Esophagus squamous epithelium (tissue), 5 donors: ENCODE measurements at regions not wholly inside any gene's neighbourhood (a gene's known extent, or its start where the extent isn't known, plus 50 kb on each side); places are given as distances from the start of the nearest gene placed in this dataset.
"Not testable (repeated sequence)": the region's sequence is repeated elsewhere in the genome, so short reads cannot be mapped to it uniquely, and the experiment has no call there.

Source experiments
- DNase-seq: peaks from one replicate; lab custom pipeline; 2025; lab: John Stamatoyannopoulos, UW
- H3K27ac ChIP-seq, 4 donors: fragments of 200-600 bp; sonication (generic); one replicate each; pipeline ENCODE4 v1.5.1; 2016 to 2019; ENCODE audit warnings: mild to moderate bottlenecking in 1 of 4
- H3K27me3 ChIP-seq, 4 donors: fragments of 200-600 bp; sonication (generic); 1 replicate in 3 of 4; 2 replicates in 1 of 4; pipeline versions ENCODE4 v1.5.1 to v1.6.0; 2017 to 2021; ENCODE audit warnings: antibody characterized with exemption in 1 of 4
- H3K36me3 ChIP-seq, 3 donors: fragments of 200-600 bp; sonication (generic); one replicate each; pipeline ENCODE4 v1.5.1; 2016 to 2019
- H3K4me1 ChIP-seq, 3 donors: fragments of 200-600 bp; sonication (generic); one replicate each; pipeline ENCODE4 v1.5.1; 2017 to 2019
- H3K4me3 ChIP-seq, 4 donors: fragments of 200-600 bp; sonication (generic); 1 replicate in 3 of 4; 2 replicates in 1 of 4; pipeline ENCODE4 v1.5.1; 2016 to 2019; ENCODE audit warnings: mild to moderate bottlenecking in 2 of 4, moderate library complexity in 1 of 4
- H3K9me3 ChIP-seq, 3 donors: fragments of 200-600 bp; sonication (generic); one replicate each; pipeline ENCODE4 v1.5.1; 2016 to 2019
- POLR2A ChIP-seq, 4 donors: fragments of 450-650 bp; IDR thresholded peaks; one replicate each; pipeline ENCODE4 v1.6.1; 2017; ENCODE audit warnings: antibody characterized with exemption in 4 of 4, mild to moderate bottlenecking in 4 of 4, moderate library complexity in 3 of 4
- WGBS, 2 donors: methylation state at CpG; one replicate each; pipeline ENCODE4 v1.1.5; 2018; 5-methylcytosine and 5-hydroxymethylcytosine counted together
- intact Hi-C: fragments of 100-400 bp; cut with DNase I; formaldehyde crosslinking; loops from one replicate; pipeline ENCODE4 v1.15.0; 2022
- TF ChIP-seq, protein P1 (sequence below), 6 experiments: fragments of 450-650 bp in 4 of 6; fragments of 200-600 bp in 2 of 6; sonication (generic) in 2 of 6; IDR thresholded peaks; one replicate each; pipeline ENCODE4 v1.5.1; 2016 to 2019; ENCODE audit warnings: antibody characterized with exemption in 6 of 6, mild to moderate bottlenecking in 4 of 6, moderate library complexity in 4 of 6
- donor health status: DM: yes; HTN: yes; CAD: no.

- intact Hi-C loops = no loop called here
- WGBS, 2 donors = 29% methylated on average over 1 of the region's 4 CpGs; no CpG with 5 or more reads in 1 of the 2 donors
Measured at GRCh38 chr4:159966746-159967145, 863.9 kb downstream of the RAPGEF2 start.

DNA sequence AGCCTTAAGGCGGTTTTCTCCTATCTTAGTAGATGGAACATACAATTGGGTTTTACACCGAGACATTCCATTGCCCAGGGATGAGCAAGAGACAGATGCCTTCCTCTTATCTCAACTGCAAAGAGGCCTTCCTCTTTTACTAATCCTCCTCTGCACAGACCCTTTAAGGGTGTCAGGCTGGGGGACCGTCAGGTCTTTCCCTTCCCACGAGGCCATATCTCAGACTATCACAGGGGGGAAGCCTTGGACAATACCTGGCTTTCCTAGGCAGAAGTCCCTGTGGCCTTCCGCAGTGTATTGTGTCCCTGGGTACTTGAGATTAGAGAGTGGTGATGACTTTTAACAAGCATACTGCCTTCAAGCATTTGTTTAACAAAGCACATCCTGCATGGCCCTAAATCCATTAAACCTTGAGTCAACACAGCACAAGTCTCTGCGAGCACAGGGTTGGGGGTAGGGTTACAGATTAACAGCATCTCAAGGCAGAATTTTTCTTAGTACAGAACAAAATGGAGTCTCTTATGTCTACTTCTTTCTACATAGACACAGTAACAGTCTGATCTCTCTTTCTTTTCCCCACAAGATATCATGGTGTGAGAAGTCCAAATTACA lies 874.1 kb downstream of the RAPGEF2 start:
- H3K27me3 ChIP-seq, H3K9me3 ChIP-seq, intact Hi-C loops, H3K27ac ChIP-seq, H3K4me3 ChIP-seq, H3K36me3 ChIP-seq, DNase-seq, H3K4me1 ChIP-seq: not testable (repeated sequence)
- 39 to 62% methylated on average over 5 to 6 of the region's 6 CpGs for WGBS, 2 donors

More at GRCh38 chr4:159966746-159967145, 863.9 kb downstream of the RAPGEF2 start:
- no peak for DNase-seq
- Histone ChIP-seq H3K27ac (no peak overlapping the region), H3K4me3 (no peak overlapping the region), H3K27me3 (no peaks in the 10 kb centered on the region), H3K36me3 (no peaks in the 10 kb centered on the region), H3K4me1 (no peaks in the 10 kb centered on the region), H3K9me3 (no peaks in the 10 kb centered on the region)
- TF ChIP-seq POLR2A (IDR thresholded peaks at IDR 0.05) = no peak

- Histone ChIP-seq H3K4me3 (no peak overlapping the region), H3K36me3 (no peaks in the 10 kb centered on the region), H3K9me3 (peaks cover 0 to 2% (median 0%) of the 10 kb centered on the region in 3 donors), H3K27me3 (no peaks in the 10 kb centered on the region), H3K4me1 (no peaks in the 10 kb centered on the region), H3K27ac (no peak overlapping the region)
- 79 to 89% methylated on average over 7 to 9 of the region's 9 CpGs for WGBS, 2 donors
- TF ChIP-seq, protein P1, sequence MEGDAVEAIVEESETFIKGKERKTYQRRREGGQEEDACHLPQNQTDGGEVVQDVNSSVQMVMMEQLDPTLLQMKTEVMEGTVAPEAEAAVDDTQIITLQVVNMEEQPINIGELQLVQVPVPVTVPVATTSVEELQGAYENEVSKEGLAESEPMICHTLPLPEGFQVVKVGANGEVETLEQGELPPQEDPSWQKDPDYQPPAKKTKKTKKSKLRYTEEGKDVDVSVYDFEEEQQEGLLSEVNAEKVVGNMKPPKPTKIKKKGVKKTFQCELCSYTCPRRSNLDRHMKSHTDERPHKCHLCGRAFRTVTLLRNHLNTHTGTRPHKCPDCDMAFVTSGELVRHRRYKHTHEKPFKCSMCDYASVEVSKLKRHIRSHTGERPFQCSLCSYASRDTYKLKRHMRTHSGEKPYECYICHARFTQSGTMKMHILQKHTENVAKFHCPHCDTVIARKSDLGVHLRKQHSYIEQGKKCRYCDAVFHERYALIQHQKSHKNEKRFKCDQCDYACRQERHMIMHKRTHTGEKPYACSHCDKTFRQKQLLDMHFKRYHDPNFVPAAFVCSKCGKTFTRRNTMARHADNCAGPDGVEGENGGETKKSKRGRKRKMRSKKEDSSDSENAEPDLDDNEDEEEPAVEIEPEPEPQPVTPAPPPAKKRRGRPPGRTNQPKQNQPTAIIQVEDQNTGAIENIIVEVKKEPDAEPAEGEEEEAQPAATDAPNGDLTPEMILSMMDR (IDR thresholded peaks at IDR 0.05) = no peak
- no peak for DNase-seq
- intact Hi-C loops = no loop called here
Measured at GRCh38 chr4:159977907-159978617, 875.2 kb downstream of the RAPGEF2 start.

DNA sequence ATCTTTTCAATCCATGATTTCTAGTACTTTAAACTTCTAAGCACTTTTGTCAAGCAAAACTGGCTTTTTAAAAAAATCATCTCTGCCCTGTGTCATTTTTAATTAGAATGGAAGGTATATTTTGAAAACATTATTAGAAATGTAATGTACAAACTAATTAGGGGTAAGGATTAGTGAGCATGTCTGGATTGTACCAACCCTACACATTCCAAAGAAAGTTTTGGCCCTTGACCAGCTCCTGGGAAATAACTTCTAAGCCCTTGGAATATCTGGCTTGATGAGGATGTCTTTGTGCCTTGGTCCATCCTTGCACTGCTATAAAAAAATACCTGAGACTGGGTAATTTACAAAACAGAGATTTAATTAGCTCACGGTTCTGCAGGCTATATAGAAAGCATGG lies 876.5 kb downstream of the RAPGEF2 start:
- intact Hi-C loops = no loop called here
- Histone ChIP-seq H3K4me3 (no peak overlapping the region), H3K27me3 (no peaks in the 10 kb centered on the region), H3K36me3 (no peaks in the 10 kb centered on the region), H3K4me1 (no peaks in the 10 kb centered on the region), H3K9me3 (no peaks in the 10 kb centered on the region), H3K27ac (no peak overlapping the region)
- 67 to 73% methylated on average over 1 of the region's 1 CpG for WGBS, 2 donors
- TF ChIP-seq, protein P1 (IDR thresholded peaks at IDR 0.05) = no peak
- no peak for TF ChIP-seq POLR2A (IDR thresholded peaks at IDR 0.05)
- DNase-seq = no peak

DNA sequence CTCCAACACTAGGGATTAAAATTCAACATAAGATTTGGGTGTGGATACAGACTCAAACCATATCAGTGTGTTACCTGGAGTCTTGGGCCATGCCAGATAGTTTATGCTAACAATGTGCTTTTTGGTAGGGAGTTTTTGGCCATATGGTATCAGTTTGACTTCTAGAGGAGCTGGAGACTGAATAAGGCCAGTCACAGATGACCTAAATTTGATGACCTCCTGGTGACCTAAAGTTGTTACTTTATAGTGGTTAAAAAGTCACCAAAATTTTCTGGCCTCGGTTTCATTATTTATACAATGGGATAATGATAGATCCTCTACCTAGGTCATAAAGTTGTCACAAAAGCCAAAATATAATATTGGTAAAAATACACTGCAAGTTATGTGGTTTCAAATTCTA lies 877.1 kb downstream of the RAPGEF2 start:
- Histone ChIP-seq H3K27ac (no peak overlapping the region), H3K36me3 (no peaks in the 10 kb centered on the region), H3K9me3 (no peaks in the 10 kb centered on the region), H3K27me3 (no peaks in the 10 kb centered on the region), H3K4me1 (no peaks in the 10 kb centered on the region), H3K4me3 (no peak overlapping the region)
- WGBS, 2 donors = 75 to 77% methylated on average over 1 of the region's 1 CpG
- no peak for TF ChIP-seq POLR2A (IDR thresholded peaks at IDR 0.05)
- TF ChIP-seq, protein P1 (IDR thresholded peaks at IDR 0.05) = no peak
- DNase-seq = no peak
- intact Hi-C loops = no loop called here

- intact Hi-C loops = no loop called here
- H3K36me3 ChIP-seq = no peaks in the 10 kb centered on the region
- H3K4me3 ChIP-seq = no peak overlapping the region
- 33 to 42% methylated on average over 3 of the region's 3 CpGs for WGBS, 2 donors
- no peaks in the 10 kb centered on the region for H3K4me1 ChIP-seq
- no peak overlapping the region for H3K27ac ChIP-seq
- no peaks in the 10 kb centered on the region for H3K9me3 ChIP-seq
- TF ChIP-seq, protein P1 (IDR thresholded peaks at IDR 0.05) = no peak
- no peak for TF ChIP-seq POLR2A (IDR thresholded peaks at IDR 0.05)
- H3K27me3 ChIP-seq = no peaks in the 10 kb centered on the region
- DNase-seq = no peak
Measured at GRCh38 chr4:159980826-159981468, 878.1 kb downstream of the RAPGEF2 start.
